ENCODE measurements at regions not wholly inside any gene's neighbourhood (a gene's known extent, or its start where the extent isn't known, plus 50 kb on each side); places are given as distances from the start of the nearest gene placed in this dataset.

DNA sequence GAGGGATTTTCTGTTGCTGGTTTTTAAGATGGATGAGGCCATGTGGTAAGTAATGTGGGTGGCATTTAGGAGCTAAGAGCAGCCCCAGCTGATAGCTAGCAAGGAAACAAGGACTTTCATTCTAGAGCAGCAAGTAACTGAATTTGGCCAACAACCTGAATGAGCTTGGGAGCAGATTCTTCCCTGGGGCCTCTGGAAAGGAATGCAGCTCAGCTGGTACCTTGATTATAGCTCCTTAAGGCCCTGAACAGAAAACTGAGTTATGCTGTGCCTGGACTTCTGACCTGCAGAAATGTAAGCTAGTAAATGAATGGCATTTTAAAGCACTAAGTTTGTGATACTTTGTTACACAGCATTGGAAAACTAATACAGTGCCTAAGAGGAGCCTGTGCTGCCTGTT lies 565.5 kb downstream of the PDCD6IP start:
- TF ChIP-seq EZH2 (IDR thresholded peaks at IDR 0.05; ENCODE audit: borderline replicate concordance, insufficient read depth, low read depth, low read length, poor library complexity, severe bottlenecking) (no peak), CTCF (IDR thresholded peaks at IDR 0.05) (no peak)
